IMR-90 (cell line): ENCODE measurements at regions not wholly inside any gene's neighbourhood (a gene's known extent, or its start where the extent isn't known, plus 50 kb on each side); places are given as distances from the start of the nearest gene placed in this dataset.

Source experiments
- ATAC-seq: fragments of 200-7000 bp; cut with Tn5 transposase; 2 replicates; pipeline ENCODE4 v1.9.1; 2020; ENCODE audit warnings: low read depth, mild to moderate bottlenecking, moderate library complexity
- BruUV-seq: library from RNA; stranded (reverse); fragments of 400-500 nt; replicated peaks from 2 replicates; lab custom pipeline; 2021; lab: Mats Ljungman, UMichigan
- CTCF ChIA-PET: fragments of 300-600 bp; formaldehyde crosslinking; extraction: SDS; loops from one replicate; lab custom pipeline; 2021; ENCODE audit warnings: antibody characterized with exemption; lab: Yijun Ruan, JAX
- POLR2A ChIA-PET: fragments of 300-600 bp; sonication (Branson Sonifier 250); formaldehyde crosslinking; loops from one replicate; lab custom pipeline; 2022; ENCODE audit warnings: antibody characterized with exemption; ENCODE audit not compliant: unreplicated experiment; lab: Charles Lee
- DNase-seq: peaks from one replicate; pipeline ENCODE4 v3.0.0; 2013
- H2AFZ ChIP-seq: replicated peaks from 2 replicates; pipeline ENCODE3; 2013; ENCODE audit warnings: low read length, mild to moderate bottlenecking; ENCODE audit not compliant: poor library complexity
- H2AK5ac ChIP-seq: 2 replicates; pipeline ENCODE4 v1.6.1; 2013; ENCODE audit warnings: low read depth, low read length, inconsistent platforms
- H2AK9ac ChIP-seq: replicated peaks from 2 replicates; pipeline ENCODE3; 2013; ENCODE audit warnings: mild to moderate bottlenecking, low read depth, low read length, moderate library complexity; ENCODE audit not compliant: poor library complexity
- H2BK120ac ChIP-seq: 2 replicates; pipeline ENCODE4 v1.6.1; 2013; ENCODE audit warnings: low read depth, low read length, inconsistent platforms
- H2BK15ac ChIP-seq: 3 replicates; pipeline ENCODE4 v1.6.1; 2013; ENCODE audit warnings: low read depth, low read length, inconsistent platforms
- H2BK20ac ChIP-seq: 2 replicates; pipeline ENCODE4 v1.6.1; 2013; ENCODE audit warnings: low read depth, mild to moderate bottlenecking, inconsistent platforms, low read length, moderate library complexity
- H2BK5ac ChIP-seq: 2 replicates; pipeline ENCODE4 v1.6.1; 2013; ENCODE audit warnings: mild to moderate bottlenecking, low read depth, low read length, inconsistent platforms; ENCODE audit not compliant: poor library complexity, severe bottlenecking
- H3K14ac ChIP-seq: replicated peaks from 2 replicates; pipeline ENCODE4 v1.6.1; 2013; ENCODE audit warnings: low read depth, low read length, inconsistent platforms
- H3K18ac ChIP-seq: 2 replicates; pipeline ENCODE4 v1.6.1; 2013; ENCODE audit warnings: low read depth, low read length, control low read depth
- H3K23ac ChIP-seq: 2 replicates; pipeline ENCODE4 v1.6.1; 2013; ENCODE audit warnings: low read depth, low read length, inconsistent platforms
- H3K27ac ChIP-seq: 2 replicates; pipeline ENCODE4 v1.5.1; 2013; ENCODE audit warnings: mild to moderate bottlenecking, control low read depth, low read length; ENCODE audit not compliant: insufficient read depth
- H3K27me3 ChIP-seq: 2 replicates; pipeline ENCODE4 v1.6.1; 2013; ENCODE audit warnings: low read length; ENCODE audit not compliant: control insufficient read depth, insufficient read depth
- H3K36me3 ChIP-seq: 2 replicates; pipeline ENCODE4 v1.6.1; 2013; ENCODE audit warnings: low read length, mixed read lengths; ENCODE audit not compliant: control insufficient read depth, insufficient read depth
- H3K4ac ChIP-seq: 2 replicates; pipeline ENCODE4 v1.6.1; 2013; ENCODE audit warnings: low read depth, low read length, inconsistent platforms
- H3K4me1 ChIP-seq: 2 replicates; pipeline ENCODE4 v1.6.1; 2013; ENCODE audit warnings: low read length, mixed read lengths; ENCODE audit not compliant: control insufficient read depth, insufficient read depth
- H3K4me2 ChIP-seq: 2 replicates; pipeline ENCODE4 v1.6.1; 2013; ENCODE audit warnings: low read depth, mild to moderate bottlenecking, control low read depth, low read length, moderate library complexity
- H3K4me3 ChIP-seq: 2 replicates; pipeline ENCODE4 v1.5.1; 2013; ENCODE audit warnings: low read depth, mild to moderate bottlenecking, control low read depth, low read length, moderate library complexity; ENCODE audit not compliant: insufficient read depth
- H3K56ac ChIP-seq: 2 replicates; pipeline ENCODE4 v1.6.1; 2013; ENCODE audit warnings: low read length, inconsistent platforms; ENCODE audit not compliant: insufficient read depth; ENCODE audit errors: extremely low read depth
- H3K79me1 ChIP-seq, 2 experiments: 2 replicates each; pipeline ENCODE4 v1.6.1; 2013; ENCODE audit warnings: low read length in 2 of 2, inconsistent platforms in 1 of 2, low read depth in 1 of 2
- H3K9ac ChIP-seq: 2 replicates; pipeline ENCODE4 v1.6.1; 2013; ENCODE audit warnings: low read depth, low read length, control low read depth
- H3K9me1 ChIP-seq: 2 replicates; pipeline ENCODE4 v1.6.1; 2013; ENCODE audit warnings: low read length, inconsistent platforms; ENCODE audit not compliant: insufficient read depth
- H3K9me3 ChIP-seq: 2 replicates; pipeline ENCODE4 v1.6.1; 2013; ENCODE audit warnings: low read length; ENCODE audit not compliant: control insufficient read depth, insufficient read depth
- H4K20me1 ChIP-seq: 2 replicates; pipeline ENCODE4 v1.6.1; 2013; ENCODE audit warnings: low read length, inconsistent platforms; ENCODE audit not compliant: insufficient read depth
- H4K5ac ChIP-seq: 2 replicates; pipeline ENCODE4 v1.6.1; 2013; ENCODE audit warnings: mild to moderate bottlenecking, low read depth, low read length, control low read depth
- H4K8ac ChIP-seq, 2 experiments: 2 replicates each; pipeline ENCODE4 v1.6.1; 2013; ENCODE audit warnings: low read depth in 2 of 2, low read length in 2 of 2, control low read depth in 1 of 2, inconsistent platforms in 1 of 2
- H4K91ac ChIP-seq: 2 replicates; pipeline ENCODE4 v1.6.1; 2013; ENCODE audit warnings: low read depth, low read length, inconsistent platforms; ENCODE audit not compliant: insufficient read depth
- BHLHE40 ChIP-seq: fragments of 150-350 bp; IDR thresholded peaks from 2 replicates; pipeline ENCODE4 v1.6.1; 2016; ENCODE audit warnings: mild to moderate bottlenecking, low read depth, low read length
- CEBPB ChIP-seq: IDR thresholded peaks from 2 replicates; pipeline ENCODE4 v1.6.1; 2012; ENCODE audit warnings: low read depth, low read length, improper control_type of control experiment
- CHD1 ChIP-seq: IDR thresholded peaks from 2 replicates; pipeline ENCODE4 v1.6.1; 2012; ENCODE audit warnings: low read depth, low read length, improper control_type of control experiment
- FOS ChIP-seq: fragments of 150-350 bp; IDR thresholded peaks from 2 replicates; pipeline ENCODE4 v1.6.1; 2016; ENCODE audit warnings: low read depth, low read length
- MAFK ChIP-seq: IDR thresholded peaks from 2 replicates; pipeline ENCODE4 v1.6.1; 2012; ENCODE audit warnings: low read depth, low read length, improper control_type of control experiment
- MAZ ChIP-seq: IDR thresholded peaks from 2 replicates; pipeline ENCODE4 v1.6.1; 2012; ENCODE audit warnings: low read depth, mild to moderate bottlenecking, low read length, improper control_type of control experiment, moderate library complexity, borderline replicate concordance
- MXI1 ChIP-seq: IDR thresholded peaks from 2 replicates; pipeline ENCODE4 v1.6.1; 2012; ENCODE audit warnings: low read depth, mild to moderate bottlenecking, low read length, moderate library complexity, borderline replicate concordance
- NFE2L2 ChIP-seq: fragments of 150-350 bp; IDR thresholded peaks from 2 replicates; pipeline ENCODE4 v1.6.1; 2016; ENCODE audit warnings: low read depth, mild to moderate bottlenecking, low read length
- POLR2A ChIP-seq: IDR thresholded peaks from 2 replicates; pipeline ENCODE4 v1.6.1; 2012; ENCODE audit warnings: mild to moderate bottlenecking, low read depth, low read length
- RAD21 ChIP-seq: IDR thresholded peaks from 2 replicates; pipeline ENCODE4 v1.6.1; 2012; ENCODE audit warnings: low read length, improper control_type of control experiment
- RCOR1 ChIP-seq: IDR thresholded peaks from 2 replicates; pipeline ENCODE4 v1.6.1; 2012; ENCODE audit warnings: mild to moderate bottlenecking, low read length, improper control_type of control experiment; ENCODE audit not compliant: insufficient replicate concordance
- RFX5 ChIP-seq: IDR thresholded peaks from 2 replicates; pipeline ENCODE4 v1.8.0; 2012; ENCODE audit warnings: low read depth, mild to moderate bottlenecking, low read length, moderate library complexity
- SMC3 ChIP-seq: fragments of 150-350 bp; IDR thresholded peaks from 2 replicates; pipeline ENCODE4 v1.6.1; 2016; ENCODE audit warnings: low read depth, mild to moderate bottlenecking, antibody characterized with exemption, low read length, moderate library complexity
- WGBS, 2 experiments: methylation state at CpG; one replicate each; pipeline versions ENCODE4 v1.1.5 to v1.1.7; 2013; ENCODE audit warnings: missing lambda C conversion rate in 2 of 2; ENCODE audit not compliant: insufficient read length in 1 of 2; ENCODE audit errors: extremely low coverage in 2 of 2; 5-methylcytosine and 5-hydroxymethylcytosine counted together
- dilution Hi-C: fragments of 300-500 bp; cut with HindIII; formaldehyde crosslinking; loops from one replicate; pipeline ENCODE4 v1.14.3; 2018; ENCODE audit warnings: low sequenced_read_pairs; ENCODE audit not compliant: unreplicated experiment
- in situ Hi-C: fragments of 300-500 bp; cut with MboI; formaldehyde crosslinking; loops from 3 replicates; pipeline ENCODE4 v1.14.3; 2019; ENCODE audit warnings: low sequenced_read_pairs, inconsistent platforms, mixed read lengths
- intact Hi-C: fragments of 100-400 bp; cut with micrococcal nuclease; formaldehyde crosslinking; loops from 2 replicates; pipeline ENCODE4 v1.10.0; 2022
- TF ChIP-seq, protein P1 (sequence below): fragments of 150-350 bp; IDR thresholded peaks from 2 replicates; pipeline ENCODE4 v1.6.1; 2017; ENCODE audit warnings: mild to moderate bottlenecking, antibody characterized with exemption, low read length, low read depth
- TF ChIP-seq, protein P2 (sequence below): fragments of 150-350 bp; IDR thresholded peaks from 2 replicates; pipeline ENCODE4 v1.6.1; 2016; ENCODE audit warnings: low read depth, mild to moderate bottlenecking, low read length, moderate library complexity, borderline replicate concordance
- TF ChIP-seq, protein P3 (sequence below): conservative IDR thresholded peaks from 2 replicates; pipeline ENCODE4 v1.5.1; 2012; ENCODE audit warnings: mild to moderate bottlenecking, low read depth, low read length, improper control_type of control experiment

DNA sequence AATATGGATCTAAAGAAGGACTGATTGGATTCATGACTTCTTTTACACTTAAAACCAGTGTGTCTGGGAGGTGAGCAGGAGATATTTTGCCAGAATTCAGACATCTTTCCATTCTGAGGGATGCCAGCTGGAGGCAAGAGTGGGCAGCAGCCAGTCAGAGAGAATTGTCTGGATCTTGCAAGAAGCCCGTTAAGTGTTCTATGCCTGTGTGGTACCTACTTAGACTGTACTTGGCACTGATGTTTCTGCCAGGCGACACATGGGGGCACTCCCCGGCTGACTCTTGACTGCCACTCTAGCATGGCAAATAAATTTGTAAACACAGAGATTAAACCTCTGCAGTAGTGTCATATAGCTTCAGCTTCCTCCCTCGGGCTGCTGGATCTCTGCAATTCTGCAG lies 247.7 kb downstream of the UTP18 start:
- no peak overlapping the region for H4K8ac ChIP-seq
- intact Hi-C loops, result no loop called here
- H2AK9ac ChIP-seq, result no peak overlapping the region
- BruUV-seq, result no TSS peak
- no peak overlapping the region for H3K4ac ChIP-seq
- H2AFZ ChIP-seq, result no peak overlapping the region
- H4K5ac ChIP-seq, result no peak overlapping the region
- no peak overlapping the region for H3K27ac ChIP-seq
- no peaks in the 10 kb centered on the region for H3K36me3 ChIP-seq
- no peaks in the 10 kb centered on the region for H3K4me1 ChIP-seq
- no peaks in the 10 kb centered on the region for H4K20me1 ChIP-seq
- dilution Hi-C loops, result no loop called here
- H3K23ac ChIP-seq, result no peak overlapping the region
- H2AK5ac ChIP-seq, result no peak overlapping the region
- 54% methylated on average over 3 of the region's 4 CpGs; no CpG with 5 or more reads in 1 of the 2 experiments for WGBS, 2 experiments
- H4K91ac ChIP-seq, result no peak overlapping the region
- ATAC-seq (no peak), DNase-seq (no peak)
- ChIA-PET POLR2A (no interaction called here), CTCF (no interaction called here)
- no peak overlapping the region for H2BK15ac ChIP-seq
- no peak for TF ChIP-seq RFX5
- TF ChIP-seq NFE2L2, result no peak
- no peak for TF ChIP-seq CEBPB
- no peak for TF ChIP-seq FOS
- no peak for TF ChIP-seq BHLHE40
- TF ChIP-seq MAZ, result no peak
- TF ChIP-seq RCOR1, result no peak
- no peak for TF ChIP-seq POLR2A
- no peak for TF ChIP-seq CHD1
- TF ChIP-seq, protein P1, sequence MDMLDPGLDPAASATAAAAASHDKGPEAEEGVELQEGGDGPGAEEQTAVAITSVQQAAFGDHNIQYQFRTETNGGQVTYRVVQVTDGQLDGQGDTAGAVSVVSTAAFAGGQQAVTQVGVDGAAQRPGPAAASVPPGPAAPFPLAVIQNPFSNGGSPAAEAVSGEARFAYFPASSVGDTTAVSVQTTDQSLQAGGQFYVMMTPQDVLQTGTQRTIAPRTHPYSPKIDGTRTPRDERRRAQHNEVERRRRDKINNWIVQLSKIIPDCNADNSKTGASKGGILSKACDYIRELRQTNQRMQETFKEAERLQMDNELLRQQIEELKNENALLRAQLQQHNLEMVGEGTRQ, result no peak
- TF ChIP-seq, protein P2, sequence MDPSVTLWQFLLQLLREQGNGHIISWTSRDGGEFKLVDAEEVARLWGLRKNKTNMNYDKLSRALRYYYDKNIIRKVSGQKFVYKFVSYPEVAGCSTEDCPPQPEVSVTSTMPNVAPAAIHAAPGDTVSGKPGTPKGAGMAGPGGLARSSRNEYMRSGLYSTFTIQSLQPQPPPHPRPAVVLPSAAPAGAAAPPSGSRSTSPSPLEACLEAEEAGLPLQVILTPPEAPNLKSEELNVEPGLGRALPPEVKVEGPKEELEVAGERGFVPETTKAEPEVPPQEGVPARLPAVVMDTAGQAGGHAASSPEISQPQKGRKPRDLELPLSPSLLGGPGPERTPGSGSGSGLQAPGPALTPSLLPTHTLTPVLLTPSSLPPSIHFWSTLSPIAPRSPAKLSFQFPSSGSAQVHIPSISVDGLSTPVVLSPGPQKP, result no peak
- no peak for TF ChIP-seq MAFK
- no peak for TF ChIP-seq SMC3
- no peak for TF ChIP-seq MXI1
- TF ChIP-seq, protein P3, sequence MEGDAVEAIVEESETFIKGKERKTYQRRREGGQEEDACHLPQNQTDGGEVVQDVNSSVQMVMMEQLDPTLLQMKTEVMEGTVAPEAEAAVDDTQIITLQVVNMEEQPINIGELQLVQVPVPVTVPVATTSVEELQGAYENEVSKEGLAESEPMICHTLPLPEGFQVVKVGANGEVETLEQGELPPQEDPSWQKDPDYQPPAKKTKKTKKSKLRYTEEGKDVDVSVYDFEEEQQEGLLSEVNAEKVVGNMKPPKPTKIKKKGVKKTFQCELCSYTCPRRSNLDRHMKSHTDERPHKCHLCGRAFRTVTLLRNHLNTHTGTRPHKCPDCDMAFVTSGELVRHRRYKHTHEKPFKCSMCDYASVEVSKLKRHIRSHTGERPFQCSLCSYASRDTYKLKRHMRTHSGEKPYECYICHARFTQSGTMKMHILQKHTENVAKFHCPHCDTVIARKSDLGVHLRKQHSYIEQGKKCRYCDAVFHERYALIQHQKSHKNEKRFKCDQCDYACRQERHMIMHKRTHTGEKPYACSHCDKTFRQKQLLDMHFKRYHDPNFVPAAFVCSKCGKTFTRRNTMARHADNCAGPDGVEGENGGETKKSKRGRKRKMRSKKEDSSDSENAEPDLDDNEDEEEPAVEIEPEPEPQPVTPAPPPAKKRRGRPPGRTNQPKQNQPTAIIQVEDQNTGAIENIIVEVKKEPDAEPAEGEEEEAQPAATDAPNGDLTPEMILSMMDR, result no peak
- TF ChIP-seq RAD21, result no peak
- no peaks in the 10 kb centered on the region for H3K9me3 ChIP-seq
- H3K56ac ChIP-seq, result no peak overlapping the region
- no peak overlapping the region for H3K4me2 ChIP-seq
- no peaks in the 10 kb centered on the region for H3K27me3 ChIP-seq
- H3K79me1 ChIP-seq, result no peaks in the 10 kb centered on the region
- H3K18ac ChIP-seq, result no peak overlapping the region
- no peak overlapping the region for H2BK20ac ChIP-seq
- no peak overlapping the region for H3K4me3 ChIP-seq
- no peaks in the 10 kb centered on the region for H3K9me1 ChIP-seq
- in situ Hi-C loops, result no loop called here
- no peak overlapping the region for H3K9ac ChIP-seq
- no peak overlapping the region for H2BK120ac ChIP-seq
- no peak overlapping the region for H2BK5ac ChIP-seq
- no peak overlapping the region for H3K14ac ChIP-seq
